K562 (cell line): ENCODE measurements at regions not wholly inside any gene's neighbourhood (a gene's known extent, or its start where the extent isn't known, plus 50 kb on each side); places are given as distances from the start of the nearest gene placed in this dataset.

Source experiments
- ATAC-seq: fragments of 200-7000 bp; cut with Tn5 transposase; 3 replicates; pipeline ENCODE4 v1.9.1; 2020; ENCODE audit warnings: moderate library complexity
- BruUV-seq: library from RNA; stranded (reverse); fragments of 400-500 nt; replicated peaks from 2 replicates; lab custom pipeline; 2021; lab: Mats Ljungman, UMichigan
- CTCF ChIA-PET: fragments of 300-600 bp; formaldehyde crosslinking; extraction: SDS; loops from one replicate; lab custom pipeline; 2021; ENCODE audit warnings: low intra/inter-chr PET ratio; lab: Yijun Ruan, JAX
- POLR2A ChIA-PET: fragments of 300-600, 350-650 bp; sonication (Branson Sonifier 250); formaldehyde crosslinking; extraction: SDS; loops from one replicate; lab custom pipeline; 2021; ENCODE audit warnings: antibody characterized with exemption, inconsistent platforms; lab: Yijun Ruan, JAX
- DNase-seq, 4 experiments: peaks; one replicate each; pipeline versions ENCODE4 v3.0.0 to v3.0.0-alpha.2; 2011 to 2018; ENCODE audit warnings: low spot score in 3 of 4, mixed read lengths in 3 of 4; ENCODE audit errors: extremely low read depth in 1 of 4
- FAIRE-seq: peaks from 2 replicates; lab custom pipeline; 2011; peaks lifted over from hg19 to GRCh38; lab: Jason Lieb, UNC
- H2AFZ ChIP-seq: 2 replicates; pipeline ENCODE4 v1.6.0; 2011; ENCODE audit warnings: low read depth, low read length, control low read depth, inconsistent platforms
- H3K27ac ChIP-seq: fragments of 200-600 bp; 3 replicates; pipeline ENCODE4 v1.8.0; 2011; ENCODE audit warnings: low read depth, mild to moderate bottlenecking, control low read depth, inconsistent platforms, low read length, moderate library complexity, mixed read lengths; ENCODE audit errors: extremely low read depth
- H3K27me3 ChIP-seq, 2 experiments: fragments of 300-600 bp in 1 of 2; 2 replicates in 1 of 2; 3 replicates in 1 of 2; pipeline versions ENCODE4 v1.6.0 to v1.8.0; 2011; ENCODE audit warnings: inconsistent platforms in 2 of 2, low read length in 2 of 2, mild to moderate bottlenecking in 1 of 2, mixed read lengths in 1 of 2, moderate library complexity in 1 of 2; ENCODE audit not compliant: control insufficient read depth in 2 of 2, insufficient read depth in 2 of 2
- H3K36me3 ChIP-seq: fragments of 300-600 bp; 3 replicates; pipeline ENCODE4 v1.8.0; 2011; ENCODE audit warnings: mild to moderate bottlenecking, low read length, inconsistent platforms; ENCODE audit not compliant: control insufficient read depth, insufficient read depth
- H3K4me1 ChIP-seq, 2 experiments: fragments of 200-600 bp in 1 of 2; replicated peaks in 1 of 2; 2 replicates in 1 of 2; 3 replicates in 1 of 2; pipeline versions ENCODE4 v1.5.1 to v1.8.0; 2011; ENCODE audit warnings: inconsistent platforms in 2 of 2, low read length in 2 of 2, mild to moderate bottlenecking in 1 of 2, mixed read lengths in 1 of 2, moderate library complexity in 1 of 2; ENCODE audit not compliant: control insufficient read depth in 2 of 2, insufficient read depth in 2 of 2
- H3K4me2 ChIP-seq: 2 replicates; pipeline ENCODE4 v1.6.1; 2011; ENCODE audit warnings: low read length, control low read depth, inconsistent platforms, mixed read lengths; ENCODE audit not compliant: insufficient read depth
- H3K4me3 ChIP-seq: fragments of 200-600 bp; sonication (generic), shearing (Covaris generic); 2 replicates; pipeline ENCODE4 v1.5.1; 2016; ENCODE audit warnings: control low read depth, inconsistent platforms
- H3K79me2 ChIP-seq: fragments of 200-600 bp; 3 replicates; pipeline ENCODE4 v1.8.0; 2011; ENCODE audit warnings: low read length, inconsistent platforms; ENCODE audit not compliant: control insufficient read depth, insufficient read depth
- H3K9ac ChIP-seq, 2 experiments: 2 replicates each; pipeline versions ENCODE4 v1.6.0 to v1.6.1; 2011; ENCODE audit warnings: low read depth in 2 of 2, low read length in 2 of 2, control low read depth in 1 of 2, inconsistent platforms in 1 of 2, mild to moderate bottlenecking in 1 of 2, mixed read lengths in 1 of 2; ENCODE audit not compliant: insufficient read depth in 1 of 2
- H3K9me1 ChIP-seq: one replicate; pipeline ENCODE4 v1.6.0; 2011; ENCODE audit warnings: inconsistent platforms, mild to moderate bottlenecking, low read length, moderate library complexity; ENCODE audit not compliant: control insufficient read depth, insufficient read depth
- H3K9me3 ChIP-seq: replicated peaks from 2 replicates; pipeline ENCODE4 v1.5.1; 2011; ENCODE audit warnings: low read depth, low read length, inconsistent platforms; ENCODE audit not compliant: control insufficient read depth, insufficient read depth
- H4K20me1 ChIP-seq: replicated peaks from 2 replicates; pipeline ENCODE4 v1.6.1; 2011; ENCODE audit warnings: low read length, inconsistent platforms, mixed read lengths; ENCODE audit not compliant: control insufficient read depth, insufficient read depth
- CBFB ChIP-seq: sonication (generic); formaldehyde crosslinking; IDR thresholded peaks from 2 replicates; pipeline ENCODE4 v1.4.0; 2020; ENCODE audit warnings: mild to moderate bottlenecking, missing genetic modification reagents
- GABPB1 ChIP-seq: sonication (generic); formaldehyde crosslinking; IDR thresholded peaks from 2 replicates; pipeline ENCODE4 v1.8.0; 2022; ENCODE audit warnings: mild to moderate bottlenecking, missing genetic modification reagents
- HNRNPH1 ChIP-seq: fragments of 200-400 bp; formaldehyde crosslinking; optimal IDR thresholded peaks from 2 replicates; pipeline ENCODE3; 2017; ENCODE audit warnings: low read depth, mild to moderate bottlenecking, low read length, moderate library complexity
- PCBP2 ChIP-seq: fragments of 200-400 bp; formaldehyde crosslinking; IDR thresholded peaks from 2 replicates; pipeline ENCODE4 v1.6.1; 2018; ENCODE audit warnings: low read length, low read depth, mild to moderate bottlenecking, moderate library complexity; ENCODE audit not compliant: poor library complexity, severe bottlenecking
- SIN3A ChIP-seq, 2 experiments: fragments of 150-350 bp in 1 of 2; IDR thresholded peaks; 2 replicates each; pipeline ENCODE4 v1.6.1; 2011 to 2016; ENCODE audit warnings: borderline replicate concordance in 2 of 2, low read depth in 2 of 2, low read length in 2 of 2, mild to moderate bottlenecking in 2 of 2, moderate library complexity in 2 of 2; ENCODE audit not compliant: control insufficient read depth in 1 of 2
- ZNF224 ChIP-seq: sonication (generic); formaldehyde crosslinking; IDR thresholded peaks from 2 replicates; pipeline ENCODE4 v1.8.0; 2022; ENCODE audit warnings: mild to moderate bottlenecking, missing genetic modification reagents
- WGBS: fragments of 100-300 bp; shearing (Covaris generic); methylation state at CpG from one replicate; pipeline ENCODE4 v1.1.6; 2016; ENCODE audit warnings: low coverage, mixed read lengths; ENCODE audit not compliant: insufficient coverage; ENCODE audit errors: missing lambda C conversion rate; 5-methylcytosine and 5-hydroxymethylcytosine counted together
- in situ Hi-C: fragments of 300-500 bp; cut with MboI; formaldehyde crosslinking; loops from 4 replicates; pipeline ENCODE4 v1.15.0; 2018; ENCODE audit warnings: inconsistent platforms, mixed read lengths
- intact Hi-C: fragments of 100-400 bp; cut with micrococcal nuclease; formaldehyde crosslinking; loops from 2 replicates; pipeline ENCODE4 v1.14.2; 2022
- TF ChIP-seq, protein P1 (sequence below): fragments of 250-450 bp; sonication (Bioruptor Pico); IDR thresholded peaks from 2 replicates; pipeline ENCODE4 v1.4.0; 2020; ENCODE audit warnings: mild to moderate bottlenecking, moderate library complexity, borderline replicate concordance
- TF ChIP-seq, protein P2 (sequence below): fragments of 250-450 bp; sonication (Bioruptor Pico); IDR thresholded peaks from 2 replicates; pipeline ENCODE4 v1.5.0; 2021; ENCODE audit warnings: mild to moderate bottlenecking, borderline replicate concordance
- TF ChIP-seq, protein P3 (sequence below): sonication (generic); formaldehyde crosslinking; IDR thresholded peaks from 2 replicates; pipeline ENCODE4 v1.8.1; 2023; ENCODE audit warnings: mild to moderate bottlenecking, missing genetic modification reagents

DNA sequence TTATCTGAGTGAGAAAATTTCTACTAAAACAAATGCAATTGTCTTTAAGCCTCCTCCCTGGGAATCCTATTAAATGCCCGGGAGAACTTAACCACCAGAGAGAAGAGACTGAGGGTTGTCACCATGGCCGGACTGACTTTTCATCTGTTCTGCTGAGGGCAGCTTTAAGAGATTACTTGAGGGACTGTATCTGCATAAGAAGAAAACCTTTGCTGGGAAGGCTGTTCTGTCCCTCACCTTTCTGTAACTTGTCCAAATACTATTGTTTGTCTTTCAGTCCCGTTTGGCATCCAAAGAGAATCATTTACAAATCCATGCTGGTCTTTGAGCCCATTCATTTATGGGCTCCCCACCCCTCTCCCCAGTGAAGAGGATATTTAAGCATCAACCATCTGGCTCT is 306.3 kb upstream of the FLRT2 start:
- in situ Hi-C loops: no loop called here
- Histone ChIP-seq H3K4me1 (no peaks in the 10 kb centered on the region), H3K9me1 (no peaks in the 10 kb centered on the region), H3K4me3 (no peak overlapping the region), H3K36me3 (no peaks in the 10 kb centered on the region), H4K20me1 (no peaks in the 10 kb centered on the region), H3K9me3 (no peaks in the 10 kb centered on the region), H3K27me3 (no peaks in the 10 kb centered on the region), H2AFZ (no peak overlapping the region), H3K79me2 (no peaks in the 10 kb centered on the region), H3K27ac (no peak overlapping the region), H3K9ac (no peak overlapping the region), H3K4me2 (no peak overlapping the region)
- TF ChIP-seq HNRNPH1 (no peak), ZNF224 (CRISPR knock-in tag) (no peak), CBFB (no peak), SIN3A (IDR thresholded peaks at IDR 0.05; ENCODE audit: borderline replicate concordance in 2 of 2, control insufficient read depth in 1 of 2, low read depth in 2 of 2, low read length in 2 of 2) (no peak), GABPB1 (CRISPR knock-in tag) (no peak), PCBP2 (no peak)
- TF ChIP-seq, protein P1, sequence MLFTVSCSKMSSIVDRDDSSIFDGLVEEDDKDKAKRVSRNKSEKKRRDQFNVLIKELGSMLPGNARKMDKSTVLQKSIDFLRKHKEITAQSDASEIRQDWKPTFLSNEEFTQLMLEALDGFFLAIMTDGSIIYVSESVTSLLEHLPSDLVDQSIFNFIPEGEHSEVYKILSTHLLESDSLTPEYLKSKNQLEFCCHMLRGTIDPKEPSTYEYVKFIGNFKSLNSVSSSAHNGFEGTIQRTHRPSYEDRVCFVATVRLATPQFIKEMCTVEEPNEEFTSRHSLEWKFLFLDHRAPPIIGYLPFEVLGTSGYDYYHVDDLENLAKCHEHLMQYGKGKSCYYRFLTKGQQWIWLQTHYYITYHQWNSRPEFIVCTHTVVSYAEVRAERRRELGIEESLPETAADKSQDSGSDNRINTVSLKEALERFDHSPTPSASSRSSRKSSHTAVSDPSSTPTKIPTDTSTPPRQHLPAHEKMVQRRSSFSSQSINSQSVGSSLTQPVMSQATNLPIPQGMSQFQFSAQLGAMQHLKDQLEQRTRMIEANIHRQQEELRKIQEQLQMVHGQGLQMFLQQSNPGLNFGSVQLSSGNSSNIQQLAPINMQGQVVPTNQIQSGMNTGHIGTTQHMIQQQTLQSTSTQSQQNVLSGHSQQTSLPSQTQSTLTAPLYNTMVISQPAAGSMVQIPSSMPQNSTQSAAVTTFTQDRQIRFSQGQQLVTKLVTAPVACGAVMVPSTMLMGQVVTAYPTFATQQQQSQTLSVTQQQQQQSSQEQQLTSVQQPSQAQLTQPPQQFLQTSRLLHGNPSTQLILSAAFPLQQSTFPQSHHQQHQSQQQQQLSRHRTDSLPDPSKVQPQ (CRISPR knock-in tag): no peak
- TF ChIP-seq, protein P2, sequence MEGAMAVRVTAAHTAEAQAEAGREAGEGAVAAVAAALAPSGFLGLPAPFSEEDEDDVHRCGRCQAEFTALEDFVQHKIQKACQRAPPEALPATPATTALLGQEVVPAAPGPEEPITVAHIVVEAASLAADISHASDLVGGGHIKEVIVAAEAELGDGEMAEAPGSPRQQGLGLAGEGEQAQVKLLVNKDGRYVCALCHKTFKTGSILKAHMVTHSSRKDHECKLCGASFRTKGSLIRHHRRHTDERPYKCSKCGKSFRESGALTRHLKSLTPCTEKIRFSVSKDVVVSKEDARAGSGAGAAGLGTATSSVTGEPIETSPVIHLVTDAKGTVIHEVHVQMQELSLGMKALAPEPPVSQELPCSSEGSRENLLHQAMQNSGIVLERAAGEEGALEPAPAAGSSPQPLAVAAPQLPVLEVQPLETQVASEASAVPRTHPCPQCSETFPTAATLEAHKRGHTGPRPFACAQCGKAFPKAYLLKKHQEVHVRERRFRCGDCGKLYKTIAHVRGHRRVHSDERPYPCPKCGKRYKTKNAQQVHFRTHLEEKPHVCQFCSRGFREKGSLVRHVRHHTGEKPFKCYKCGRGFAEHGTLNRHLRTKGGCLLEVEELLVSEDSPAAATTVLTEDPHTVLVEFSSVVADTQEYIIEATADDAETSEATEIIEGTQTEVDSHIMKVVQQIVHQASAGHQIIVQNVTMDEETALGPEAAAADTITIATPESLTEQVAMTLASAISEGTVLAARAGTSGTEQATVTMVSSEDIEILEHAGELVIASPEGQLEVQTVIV (CRISPR knock-in tag): no peak
- TF ChIP-seq, protein P3, sequence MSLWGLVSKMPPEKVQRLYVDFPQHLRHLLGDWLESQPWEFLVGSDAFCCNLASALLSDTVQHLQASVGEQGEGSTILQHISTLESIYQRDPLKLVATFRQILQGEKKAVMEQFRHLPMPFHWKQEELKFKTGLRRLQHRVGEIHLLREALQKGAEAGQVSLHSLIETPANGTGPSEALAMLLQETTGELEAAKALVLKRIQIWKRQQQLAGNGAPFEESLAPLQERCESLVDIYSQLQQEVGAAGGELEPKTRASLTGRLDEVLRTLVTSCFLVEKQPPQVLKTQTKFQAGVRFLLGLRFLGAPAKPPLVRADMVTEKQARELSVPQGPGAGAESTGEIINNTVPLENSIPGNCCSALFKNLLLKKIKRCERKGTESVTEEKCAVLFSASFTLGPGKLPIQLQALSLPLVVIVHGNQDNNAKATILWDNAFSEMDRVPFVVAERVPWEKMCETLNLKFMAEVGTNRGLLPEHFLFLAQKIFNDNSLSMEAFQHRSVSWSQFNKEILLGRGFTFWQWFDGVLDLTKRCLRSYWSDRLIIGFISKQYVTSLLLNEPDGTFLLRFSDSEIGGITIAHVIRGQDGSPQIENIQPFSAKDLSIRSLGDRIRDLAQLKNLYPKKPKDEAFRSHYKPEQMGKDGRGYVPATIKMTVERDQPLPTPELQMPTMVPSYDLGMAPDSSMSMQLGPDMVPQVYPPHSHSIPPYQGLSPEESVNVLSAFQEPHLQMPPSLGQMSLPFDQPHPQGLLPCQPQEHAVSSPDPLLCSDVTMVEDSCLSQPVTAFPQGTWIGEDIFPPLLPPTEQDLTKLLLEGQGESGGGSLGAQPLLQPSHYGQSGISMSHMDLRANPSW (CRISPR knock-in tag): no peak
- intact Hi-C loops: no loop called here
- no peak for DNase-seq
- FAIRE-seq: no peak
- WGBS: 0% methylated on average over 2 of the region's 3 CpGs
- POLR2A ChIA-PET: no interaction called here
- BruUV-seq: no TSS peak
- no peak for ATAC-seq
- CTCF ChIA-PET: no interaction called here
